ENCODE measurements at regions not wholly inside any gene's neighbourhood (a gene's known extent, or its start where the extent isn't known, plus 50 kb on each side); places are given as distances from the start of the nearest gene placed in this dataset.

DNA sequence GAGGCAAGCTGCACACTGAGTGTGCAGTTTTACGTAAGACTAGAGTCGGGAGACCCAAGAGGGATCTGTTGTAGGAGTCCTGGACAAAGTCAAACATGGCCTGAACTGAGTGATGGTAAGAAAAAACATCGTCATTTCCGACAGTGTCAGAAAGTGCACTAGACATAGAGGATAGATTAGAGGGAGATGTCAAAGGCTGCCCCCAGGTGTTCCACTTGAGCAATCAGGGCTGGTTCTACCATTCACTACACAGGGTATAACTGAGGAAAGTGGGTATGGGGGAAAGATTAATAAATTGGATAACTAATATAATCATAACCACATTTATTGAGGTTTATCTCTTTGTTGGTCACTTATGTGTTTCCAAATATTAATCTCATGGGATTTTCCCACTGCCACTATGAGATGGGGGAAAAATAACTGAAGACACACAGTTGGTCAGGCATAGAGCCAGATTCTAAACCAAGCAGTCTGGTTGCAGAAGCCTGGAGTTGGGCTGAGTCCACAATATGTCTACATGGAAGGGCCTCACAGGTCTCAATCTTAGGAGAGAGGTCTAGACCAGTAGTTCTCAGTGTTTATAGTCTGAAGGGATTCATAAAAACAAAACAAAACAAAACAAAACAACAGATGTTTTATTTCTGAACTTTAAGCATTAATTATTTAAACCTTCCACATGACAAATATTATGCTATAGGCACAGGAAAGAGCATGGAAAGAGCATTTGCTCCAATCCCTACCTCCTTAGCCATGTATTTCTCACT, 766.5 kb downstream of the NTRK3 start:
- intact Hi-C loops (cut with micrococcal nuclease; ENCODE audit: unreplicated experiment) = no loop called here
- BruUV-seq (replicated peaks) = no TSS peak
- Mint-ChIP-seq H3K27ac (ENCODE audit: unreplicated experiment) (no peak overlapping the region), H3K4me3 (ENCODE audit: low read depth, unreplicated experiment) (no peak overlapping the region), H3K4me1 (ENCODE audit: low read depth, unreplicated experiment) (no peaks in the 10 kb centered on the region), H3K36me3 (ENCODE audit: insufficient read depth, unreplicated experiment) (no peaks in the 10 kb centered on the region), H3K27me3 (ENCODE audit: unreplicated experiment) (no peaks in the 10 kb centered on the region), H3K9me3 (ENCODE audit: low read depth, unreplicated experiment) (peaks cover 14% of the 10 kb centered on the region)
- DNase-seq = no peak
- CTCF ChIA-PET = no interaction called here
- TF ChIP-seq, protein P1, sequence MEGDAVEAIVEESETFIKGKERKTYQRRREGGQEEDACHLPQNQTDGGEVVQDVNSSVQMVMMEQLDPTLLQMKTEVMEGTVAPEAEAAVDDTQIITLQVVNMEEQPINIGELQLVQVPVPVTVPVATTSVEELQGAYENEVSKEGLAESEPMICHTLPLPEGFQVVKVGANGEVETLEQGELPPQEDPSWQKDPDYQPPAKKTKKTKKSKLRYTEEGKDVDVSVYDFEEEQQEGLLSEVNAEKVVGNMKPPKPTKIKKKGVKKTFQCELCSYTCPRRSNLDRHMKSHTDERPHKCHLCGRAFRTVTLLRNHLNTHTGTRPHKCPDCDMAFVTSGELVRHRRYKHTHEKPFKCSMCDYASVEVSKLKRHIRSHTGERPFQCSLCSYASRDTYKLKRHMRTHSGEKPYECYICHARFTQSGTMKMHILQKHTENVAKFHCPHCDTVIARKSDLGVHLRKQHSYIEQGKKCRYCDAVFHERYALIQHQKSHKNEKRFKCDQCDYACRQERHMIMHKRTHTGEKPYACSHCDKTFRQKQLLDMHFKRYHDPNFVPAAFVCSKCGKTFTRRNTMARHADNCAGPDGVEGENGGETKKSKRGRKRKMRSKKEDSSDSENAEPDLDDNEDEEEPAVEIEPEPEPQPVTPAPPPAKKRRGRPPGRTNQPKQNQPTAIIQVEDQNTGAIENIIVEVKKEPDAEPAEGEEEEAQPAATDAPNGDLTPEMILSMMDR (IDR thresholded peaks at IDR 0.05; ENCODE audit: unreplicated experiment) = no peak

DNA sequence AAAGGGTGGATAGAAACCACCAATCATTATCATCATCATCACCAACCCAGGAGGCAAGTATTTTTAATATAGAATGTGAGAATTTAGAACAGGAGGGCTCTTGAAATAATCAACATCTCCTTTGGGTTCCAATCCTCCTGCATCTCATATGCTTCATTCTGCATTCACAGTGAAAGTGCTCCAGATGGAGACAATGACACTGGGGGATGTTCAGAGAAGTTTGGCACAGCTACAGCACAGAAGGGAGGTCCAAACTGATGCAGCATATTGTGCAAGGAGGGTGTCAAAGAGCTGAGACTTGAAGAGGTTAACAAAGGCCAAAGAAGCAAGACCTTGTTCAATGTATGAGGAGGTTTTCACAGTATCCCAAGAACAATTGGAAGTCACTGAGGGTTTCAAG, 767.1 kb downstream of the NTRK3 start:
- H3K4me1 Mint-ChIP-seq (ENCODE audit: low read depth, unreplicated experiment) = no peaks in the 10 kb centered on the region
- no peaks in the 10 kb centered on the region for H3K36me3 Mint-ChIP-seq (ENCODE audit: insufficient read depth, unreplicated experiment)

DNA sequence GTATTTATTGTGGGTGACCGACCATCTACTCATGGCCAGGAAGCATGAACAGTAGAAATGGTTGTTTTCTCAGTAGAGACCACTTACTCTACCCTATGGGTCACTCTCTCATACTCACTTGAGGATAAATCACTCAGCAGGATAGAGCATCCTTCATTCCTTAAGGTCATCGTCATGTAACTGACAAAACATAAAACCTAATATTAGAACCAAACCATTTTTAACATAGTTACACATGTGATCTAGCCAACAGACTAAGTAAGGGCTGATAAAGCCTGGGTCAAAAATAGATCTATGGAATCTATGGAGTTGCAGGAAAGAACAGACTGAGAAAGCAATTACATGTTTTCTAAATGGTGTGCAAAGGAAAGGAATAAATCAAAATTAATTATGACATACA, 769.1 kb downstream of the NTRK3 start:
- no peak for DNase-seq
- Mint-ChIP-seq H3K27ac (ENCODE audit: unreplicated experiment) (no peak overlapping the region), H3K4me3 (ENCODE audit: low read depth, unreplicated experiment) (no peak overlapping the region), H3K9me3 (ENCODE audit: low read depth, unreplicated experiment) (peaks cover 14% of the 10 kb centered on the region), H3K4me1 (ENCODE audit: low read depth, unreplicated experiment) (no peaks in the 10 kb centered on the region), H3K27me3 (ENCODE audit: unreplicated experiment) (no peaks in the 10 kb centered on the region), H3K36me3 (ENCODE audit: insufficient read depth, unreplicated experiment) (no peaks in the 10 kb centered on the region)
- intact Hi-C loops (cut with micrococcal nuclease; ENCODE audit: unreplicated experiment) = no loop called here
- CTCF ChIA-PET = no interaction called here
- no TSS peak for BruUV-seq (replicated peaks)
- TF ChIP-seq, protein P1 (IDR thresholded peaks at IDR 0.05; ENCODE audit: unreplicated experiment) = no peak

More for the DNA sequence above, 767.1 kb downstream of the NTRK3 start:
- H3K4me3 Mint-ChIP-seq (ENCODE audit: low read depth, unreplicated experiment) = no peak overlapping the region
- DNase-seq = no peak
- TF ChIP-seq, protein P1 (IDR thresholded peaks at IDR 0.05; ENCODE audit: unreplicated experiment) = no peak
- no TSS peak for BruUV-seq (replicated peaks)
- H3K27ac Mint-ChIP-seq (ENCODE audit: unreplicated experiment) = no peak overlapping the region
- intact Hi-C loops (cut with micrococcal nuclease; ENCODE audit: unreplicated experiment) = no loop called here
- CTCF ChIA-PET = no interaction called here
- H3K27me3 Mint-ChIP-seq (ENCODE audit: unreplicated experiment) = no peaks in the 10 kb centered on the region
- peaks cover 14% of the 10 kb centered on the region for H3K9me3 Mint-ChIP-seq (ENCODE audit: low read depth, unreplicated experiment)

DNA sequence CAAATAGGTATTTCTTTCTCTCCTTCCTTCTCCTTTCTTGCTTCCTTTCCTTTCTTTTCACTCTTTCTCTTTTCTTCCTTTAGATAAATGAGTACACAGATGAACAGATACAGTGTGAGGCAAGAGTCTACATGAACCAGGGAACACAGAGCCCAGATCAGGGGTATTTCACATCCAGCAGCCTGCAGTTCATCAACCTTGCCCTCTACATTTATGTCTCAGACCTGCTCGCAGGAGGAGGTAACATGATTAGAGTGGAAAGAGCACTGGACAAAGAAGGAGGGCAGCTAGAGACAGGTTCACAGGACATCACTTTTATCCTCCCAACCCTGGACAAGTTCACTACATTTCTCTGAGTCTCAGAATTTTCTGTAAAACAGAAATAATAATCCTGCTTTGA, 773.1 kb downstream of the NTRK3 start:
- Mint-ChIP-seq H3K4me1 (ENCODE audit: low read depth, unreplicated experiment) (no peaks in the 10 kb centered on the region), H3K4me3 (ENCODE audit: low read depth, unreplicated experiment) (no peak overlapping the region), H3K27ac (ENCODE audit: unreplicated experiment) (no peak overlapping the region), H3K36me3 (ENCODE audit: insufficient read depth, unreplicated experiment) (no peaks in the 10 kb centered on the region), H3K27me3 (ENCODE audit: unreplicated experiment) (no peaks in the 10 kb centered on the region), H3K9me3 (ENCODE audit: low read depth, unreplicated experiment) (peaks cover 11% of the 10 kb centered on the region)
- TF ChIP-seq, protein P1 (IDR thresholded peaks at IDR 0.05; ENCODE audit: unreplicated experiment) = no peak
- no TSS peak for BruUV-seq (replicated peaks)
- CTCF ChIA-PET = no interaction called here
- no peak for DNase-seq
- intact Hi-C loops (cut with micrococcal nuclease; ENCODE audit: unreplicated experiment) = no loop called here
